SK-N-SH treated with all-trans-retinoic acid at 6 μM for 48 hours (cell line): ENCODE measurements at regions not wholly inside any gene's neighbourhood (a gene's known extent, or its start where the extent isn't known, plus 50 kb on each side); places are given as distances from the start of the nearest gene placed in this dataset.

ENCODE experiments used
- ATAC-seq: fragments of 200-7000 bp; cut with Tn5 transposase; 3 replicates; pipeline ENCODE4 v1.9.1; 2020; ENCODE audit warnings: mild to moderate bottlenecking, moderate library complexity
- ARNTL ChIP-seq: fragments of 450-650 bp; formaldehyde crosslinking; IDR thresholded peaks from 2 replicates; pipeline ENCODE4 v1.5.0; 2020; ENCODE audit warnings: low read depth, mild to moderate bottlenecking, moderate library complexity, borderline replicate concordance
- BACH2 ChIP-seq: fragments of 250-450 bp; sonication (Bioruptor Pico); IDR thresholded peaks from 2 replicates; pipeline ENCODE4 v1.9.0; 2021; ENCODE audit warnings: mild to moderate bottlenecking, borderline replicate concordance
- CSDC2 ChIP-seq: fragments of 250-450 bp; sonication (Bioruptor Pico); IDR thresholded peaks from 2 replicates; pipeline ENCODE4 v1.5.0; 2020; ENCODE audit warnings: mild to moderate bottlenecking, moderate library complexity
- CSRNP3 ChIP-seq: fragments of 250-450 bp; sonication (Bioruptor Pico); IDR thresholded peaks from 2 replicates; pipeline ENCODE4 v1.5.1; 2021; ENCODE audit warnings: mild to moderate bottlenecking, moderate library complexity
- ESRRG ChIP-seq: fragments of 250-450 bp; sonication (Bioruptor Pico); IDR thresholded peaks from 2 replicates; pipeline ENCODE4 v1.6.1; 2021; ENCODE audit warnings: mild to moderate bottlenecking
- GLIS3 ChIP-seq: fragments of 250-450 bp; sonication (Bioruptor Pico); IDR thresholded peaks from 2 replicates; pipeline ENCODE4 v1.5.0; 2020; ENCODE audit warnings: mild to moderate bottlenecking, moderate library complexity
- OSR1 ChIP-seq: fragments of 250-450 bp; sonication (Bioruptor Pico); IDR thresholded peaks from 2 replicates; pipeline ENCODE4 v1.8.0; 2022; ENCODE audit warnings: moderate library complexity, mild to moderate bottlenecking, inconsistent platforms
- POU6F1 ChIP-seq: fragments of 250-450 bp; sonication (Bioruptor Pico); IDR thresholded peaks from 2 replicates; pipeline ENCODE4 v1.8.0; 2021; ENCODE audit warnings: low read depth, mild to moderate bottlenecking, moderate library complexity, borderline replicate concordance
- PPARA ChIP-seq: fragments of 250-450 bp; sonication (Bioruptor Pico); IDR thresholded peaks from 2 replicates; pipeline ENCODE4 v1.5.0; 2020; ENCODE audit warnings: mild to moderate bottlenecking, borderline replicate concordance
- SNAI2 ChIP-seq: fragments of 250-450 bp; sonication (Bioruptor Pico); IDR thresholded peaks from 2 replicates; pipeline ENCODE4 v1.5.0; 2020; ENCODE audit warnings: mild to moderate bottlenecking, moderate library complexity
- TCF4 ChIP-seq: fragments of 250-450 bp; sonication (Bioruptor Pico); IDR thresholded peaks from 2 replicates; pipeline ENCODE4 v1.8.0; 2021; ENCODE audit warnings: mild to moderate bottlenecking, moderate library complexity, borderline replicate concordance
- TOX ChIP-seq: fragments of 250-450 bp; sonication (Bioruptor Pico); IDR thresholded peaks from 2 replicates; pipeline ENCODE4 v1.8.0; 2021; ENCODE audit warnings: mild to moderate bottlenecking, moderate library complexity, borderline replicate concordance
- TSHZ2 ChIP-seq: fragments of 250-450 bp; sonication (Bioruptor Pico); IDR thresholded peaks from 2 replicates; pipeline ENCODE4 v1.5.0; 2020; ENCODE audit warnings: mild to moderate bottlenecking, moderate library complexity
- ZFP3 ChIP-seq: fragments of 250-450 bp; sonication (Bioruptor Pico); IDR thresholded peaks from 2 replicates; pipeline ENCODE4 v1.5.0; 2020; ENCODE audit warnings: mild to moderate bottlenecking, moderate library complexity
- ZFP30 ChIP-seq: fragments of 450-650 bp; formaldehyde crosslinking; IDR thresholded peaks from 2 replicates; pipeline ENCODE4 v1.5.0; 2022; ENCODE audit warnings: mild to moderate bottlenecking, moderate library complexity
- ZNF565 ChIP-seq: fragments of 450-650 bp; formaldehyde crosslinking; conservative IDR thresholded peaks from 2 replicates; pipeline ENCODE4 v1.5.0; 2020; ENCODE audit warnings: low read depth, mild to moderate bottlenecking, moderate library complexity
- ZNF70 ChIP-seq: fragments of 450-650 bp; formaldehyde crosslinking; IDR thresholded peaks from 2 replicates; pipeline ENCODE4 v1.5.0; 2020; ENCODE audit warnings: mild to moderate bottlenecking, moderate library complexity
- TF ChIP-seq, protein P1 (sequence below): fragments of 250-450 bp; sonication (Bioruptor Pico); IDR thresholded peaks from 2 replicates; pipeline ENCODE4 v1.5.1; 2020; ENCODE audit warnings: low read depth, mild to moderate bottlenecking, moderate library complexity
- TF ChIP-seq, protein P2 (sequence below): fragments of 250-450 bp; sonication (Bioruptor Pico); IDR thresholded peaks from 2 replicates; pipeline ENCODE4 v1.8.0; 2020; ENCODE audit warnings: mild to moderate bottlenecking, moderate library complexity, borderline replicate concordance

- no peak for TF ChIP-seq TCF4 (CRISPR knock-in tag)
- TF ChIP-seq, all 23 proteins: peak for 0
- no peak for ATAC-seq
These were observed 127.9 kb upstream of the PCDH18 start for GRCh38 chr4:137660211-137660610.

- TF ChIP-seq OSR1 (CRISPR knock-in tag): no peak
- TF ChIP-seq, protein P1, sequence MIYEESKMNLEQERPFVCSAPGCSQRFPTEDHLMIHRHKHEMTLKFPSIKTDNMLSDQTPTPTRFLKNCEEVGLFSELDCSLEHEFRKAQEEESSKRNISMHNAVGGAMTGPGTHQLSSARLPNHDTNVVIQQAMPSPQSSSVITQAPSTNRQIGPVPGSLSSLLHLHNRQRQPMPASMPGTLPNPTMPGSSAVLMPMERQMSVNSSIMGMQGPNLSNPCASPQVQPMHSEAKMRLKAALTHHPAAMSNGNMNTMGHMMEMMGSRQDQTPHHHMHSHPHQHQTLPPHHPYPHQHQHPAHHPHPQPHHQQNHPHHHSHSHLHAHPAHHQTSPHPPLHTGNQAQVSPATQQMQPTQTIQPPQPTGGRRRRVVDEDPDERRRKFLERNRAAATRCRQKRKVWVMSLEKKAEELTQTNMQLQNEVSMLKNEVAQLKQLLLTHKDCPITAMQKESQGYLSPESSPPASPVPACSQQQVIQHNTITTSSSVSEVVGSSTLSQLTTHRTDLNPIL (CRISPR knock-in tag): no peak
- no peak for TF ChIP-seq TCF4 (CRISPR knock-in tag)
- no peak for TF ChIP-seq SNAI2 (CRISPR knock-in tag)
- TF ChIP-seq TSHZ2 (CRISPR knock-in tag): no peak
- TF ChIP-seq ZFP30 (CRISPR knock-in tag): no peak
- no peak for TF ChIP-seq CSDC2
- no peak for TF ChIP-seq ESRRG (CRISPR knock-in tag)
- no peak for TF ChIP-seq ZNF70 (CRISPR knock-in tag)
- TF ChIP-seq, protein P2, sequence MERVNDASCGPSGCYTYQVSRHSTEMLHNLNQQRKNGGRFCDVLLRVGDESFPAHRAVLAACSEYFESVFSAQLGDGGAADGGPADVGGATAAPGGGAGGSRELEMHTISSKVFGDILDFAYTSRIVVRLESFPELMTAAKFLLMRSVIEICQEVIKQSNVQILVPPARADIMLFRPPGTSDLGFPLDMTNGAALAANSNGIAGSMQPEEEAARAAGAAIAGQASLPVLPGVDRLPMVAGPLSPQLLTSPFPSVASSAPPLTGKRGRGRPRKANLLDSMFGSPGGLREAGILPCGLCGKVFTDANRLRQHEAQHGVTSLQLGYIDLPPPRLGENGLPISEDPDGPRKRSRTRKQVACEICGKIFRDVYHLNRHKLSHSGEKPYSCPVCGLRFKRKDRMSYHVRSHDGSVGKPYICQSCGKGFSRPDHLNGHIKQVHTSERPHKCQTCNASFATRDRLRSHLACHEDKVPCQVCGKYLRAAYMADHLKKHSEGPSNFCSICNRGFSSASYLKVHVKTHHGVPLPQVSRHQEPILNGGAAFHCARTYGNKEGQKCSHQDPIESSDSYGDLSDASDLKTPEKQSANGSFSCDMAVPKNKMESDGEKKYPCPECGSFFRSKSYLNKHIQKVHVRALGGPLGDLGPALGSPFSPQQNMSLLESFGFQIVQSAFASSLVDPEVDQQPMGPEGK (CRISPR knock-in tag): no peak
- TF ChIP-seq ZNF565 (CRISPR knock-in tag): no peak
- no peak for TF ChIP-seq CSRNP3 (CRISPR knock-in tag)
- TF ChIP-seq BACH2 (CRISPR knock-in tag): no peak
- no peak for TF ChIP-seq ZFP3 (CRISPR knock-in tag)
- TF ChIP-seq POU6F1 (CRISPR knock-in tag): no peak
- TF ChIP-seq ARNTL (CRISPR knock-in tag): no peak
- TF ChIP-seq TOX: no peak
- no peak for TF ChIP-seq GLIS3 (CRISPR knock-in tag)
- TF ChIP-seq, all 23 proteins: peak for 0
- ATAC-seq: peak; percentile 9; the same call in 1 of the 3 replicates
These were observed 127.1 kb upstream of the PCDH18 start for GRCh38 chr4:137659431-137659830.

GRCh38 chr4:137656661-137657060, 124.4 kb upstream of the PCDH18 start:
- peak; percentile 62 for ATAC-seq
- no peak for TF ChIP-seq ZNF70 (CRISPR knock-in tag)
- TF ChIP-seq OSR1 (CRISPR knock-in tag): no peak
- no peak for TF ChIP-seq TSHZ2 (CRISPR knock-in tag)
- no peak for TF ChIP-seq ARNTL (CRISPR knock-in tag)
- TF ChIP-seq TOX: no peak
- no peak for TF ChIP-seq GLIS3 (CRISPR knock-in tag)
- TF ChIP-seq ESRRG (CRISPR knock-in tag): no peak
- TF ChIP-seq CSDC2: no peak
- TF ChIP-seq SNAI2 (CRISPR knock-in tag): no peak
- TF ChIP-seq ZFP30 (CRISPR knock-in tag): no peak
- TF ChIP-seq POU6F1 (CRISPR knock-in tag): no peak
- no peak for TF ChIP-seq PPARA
- TF ChIP-seq ZFP3 (CRISPR knock-in tag): no peak
- TF ChIP-seq CSRNP3 (CRISPR knock-in tag): no peak
